ENCODE measurements at regions not wholly inside any gene's neighbourhood (a gene's known extent, or its start where the extent isn't known, plus 50 kb on each side); places are given as distances from the start of the nearest gene placed in this dataset.
A peak's percentile ranks its signal among the peaks of the same experiment; 100 is the strongest.

- no peak for TF ChIP-seq CTCF (IDR thresholded peaks at IDR 0.05; ENCODE audit: unreplicated experiment)
- intact Hi-C loops (cut with micrococcal nuclease), result loop anchor here (5.0 kb wide), 1 partner anchor 33 kb away; no protein-coding TSS in a partner anchor
- BruUV-seq (replicated peaks), result no TSS peak
- no peak for DNase-seq (ENCODE audit: unreplicated experiment)
- POLR2A ChIA-PET, result no interaction called here
- Mint-ChIP-seq H3K27me3 (ENCODE audit: insufficient read depth, unreplicated experiment) (no peaks in the 10 kb centered on the region), H3K4me1 (ENCODE audit: insufficient read depth, unreplicated experiment) (no peaks in the 10 kb centered on the region), H3K36me3 (ENCODE audit: insufficient read depth, unreplicated experiment) (no peaks in the 10 kb centered on the region), H3K4me3 (ENCODE audit: unreplicated experiment) (no peak overlapping the region), H3K9me3 (ENCODE audit: unreplicated experiment) (no peaks in the 10 kb centered on the region), H3K27ac (ENCODE audit: low read depth, unreplicated experiment) (no peak overlapping the region)
- CTCF ChIA-PET, result interaction anchor here (0.6 kb wide), 1 partner anchor 125 kb away, joined by 3 read pairs; no protein-coding TSS in a partner anchor
Observed at GRCh38 chr6:115629415-115629814, 431.3 kb downstream of the FRK start.

DNA sequence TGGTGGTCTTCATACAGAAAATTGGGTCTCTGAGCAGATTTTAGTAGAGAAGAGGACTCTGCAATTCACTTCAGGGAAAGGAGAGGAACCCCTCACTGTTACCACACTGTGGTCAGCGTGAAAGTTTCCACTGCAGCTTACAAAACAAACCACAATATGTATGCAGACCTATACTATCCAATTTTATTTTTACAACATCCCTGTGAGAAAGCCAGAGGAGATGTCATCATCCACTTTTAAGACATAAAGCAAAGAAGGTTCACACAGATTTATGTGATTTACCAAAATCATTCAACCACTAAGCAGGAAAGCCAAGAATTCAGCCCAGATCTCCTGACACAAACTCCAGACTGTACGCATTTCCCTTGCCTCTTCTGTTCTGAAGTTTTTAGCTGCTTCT lies 442.4 kb downstream of the FRK start:
- intact Hi-C loops (cut with micrococcal nuclease), result no loop called here
- CTCF ChIA-PET, result no interaction called here
- BruUV-seq (replicated peaks), result no TSS peak
- Mint-ChIP-seq H3K27ac (ENCODE audit: low read depth, unreplicated experiment) (no peak overlapping the region), H3K27me3 (ENCODE audit: insufficient read depth, unreplicated experiment) (peaks cover 45% of the 10 kb centered on the region), H3K4me3 (ENCODE audit: unreplicated experiment) (no peak overlapping the region), H3K4me1 (ENCODE audit: insufficient read depth, unreplicated experiment) (peaks cover 5% of the 10 kb centered on the region), H3K9me3 (ENCODE audit: unreplicated experiment) (no peaks in the 10 kb centered on the region), H3K36me3 (ENCODE audit: insufficient read depth, unreplicated experiment) (no peaks in the 10 kb centered on the region)
- TF ChIP-seq CTCF (IDR thresholded peaks at IDR 0.05; ENCODE audit: unreplicated experiment), result no peak
- POLR2A ChIA-PET, result no interaction called here
- no peak for DNase-seq (ENCODE audit: unreplicated experiment)

- Mint-ChIP-seq H3K9me3 (ENCODE audit: unreplicated experiment) (no peaks in the 10 kb centered on the region), H3K4me1 (ENCODE audit: insufficient read depth, unreplicated experiment) (peaks cover 6% of the 10 kb centered on the region), H3K27me3 (ENCODE audit: insufficient read depth, unreplicated experiment) (peaks cover 36% of the 10 kb centered on the region), H3K4me3 (ENCODE audit: unreplicated experiment) (no peak overlapping the region), H3K36me3 (ENCODE audit: insufficient read depth, unreplicated experiment) (no peaks in the 10 kb centered on the region), H3K27ac (ENCODE audit: low read depth, unreplicated experiment) (no peak overlapping the region)
- ChIA-PET CTCF (interaction anchor here (0.7 kb wide), 1 partner anchor 543 kb away, joined by 3 read pairs; no protein-coding TSS in a partner anchor), POLR2A (no interaction called here)
- BruUV-seq (replicated peaks), result no TSS peak
- TF ChIP-seq CTCF (IDR thresholded peaks at IDR 0.05; ENCODE audit: unreplicated experiment), result no peak
- DNase-seq (ENCODE audit: unreplicated experiment), result no peak
- intact Hi-C loops (cut with micrococcal nuclease), result no loop called here
Observed at GRCh38 chr6:115617031-115617430, 443.7 kb downstream of the FRK start.

GRCh38 chr6:115613488-115613887 lies 447.2 kb downstream of the FRK start:
- ChIA-PET POLR2A (no interaction called here), CTCF (interaction anchor here (1.0 kb wide), 1 partner anchor 938 kb away, joined by 3 read pairs; no protein-coding TSS in a partner anchor)
- peaks cover 6% of the 10 kb centered on the region for H3K4me1 Mint-ChIP-seq (ENCODE audit: insufficient read depth, unreplicated experiment)
- intact Hi-C loops (cut with micrococcal nuclease), result no loop called here
- H3K36me3 Mint-ChIP-seq (ENCODE audit: insufficient read depth, unreplicated experiment), result no peaks in the 10 kb centered on the region
- peak; percentile 41 for DNase-seq (ENCODE audit: unreplicated experiment)
- H3K27me3 Mint-ChIP-seq (ENCODE audit: insufficient read depth, unreplicated experiment), result peaks cover 27% of the 10 kb centered on the region
- H3K27ac Mint-ChIP-seq (ENCODE audit: low read depth, unreplicated experiment), result no peak overlapping the region
- no peaks in the 10 kb centered on the region for H3K9me3 Mint-ChIP-seq (ENCODE audit: unreplicated experiment)
- H3K4me3 Mint-ChIP-seq (ENCODE audit: unreplicated experiment), result no peak overlapping the region
- TF ChIP-seq CTCF (IDR thresholded peaks at IDR 0.05; ENCODE audit: unreplicated experiment), result no peak
- BruUV-seq (replicated peaks), result no TSS peak

Data from MCF 10A (cell line).